Motor neuron (in vitro differentiated cells): ENCODE measurements at regions not wholly inside any gene's neighbourhood (a gene's known extent, or its start where the extent isn't known, plus 50 kb on each side); places are given as distances from the start of the nearest gene placed in this dataset.

ENCODE experiments used
- ATAC-seq, 8 experiments: fragments of 200-7000 bp; cut with Tn5 transposase; replicated peaks in 6 of 8; 2 replicates each; pipeline ENCODE4 v1.8.0; 2021; ENCODE audit warnings: mild to moderate bottlenecking in 8 of 8, moderate library complexity in 8 of 8
- H3K27ac ChIP-seq, 2 donors: fragments of 250-450 bp; sonication (Bioruptor Pico); 2 replicates each; pipeline ENCODE4 v1.9.0; 2021; ENCODE audit warnings: antibody characterized with exemption in 2 of 2, mild to moderate bottlenecking in 2 of 2, moderate library complexity in 1 of 2
- H3K4me1 ChIP-seq, 2 donors: fragments of 250-450 bp; sonication (Bioruptor Pico); replicated peaks in 1 of 2; 2 replicates each; pipeline ENCODE4 v1.6.1; 2021; ENCODE audit warnings: antibody characterized with exemption in 2 of 2, mild to moderate bottlenecking in 2 of 2, moderate library complexity in 1 of 2
- H3K4me3 ChIP-seq, 5 donors: fragments of 250-450 bp; sonication (Bioruptor Pico); 2 replicates each; pipeline ENCODE4 v1.9.0; 2021; ENCODE audit warnings: antibody characterized with exemption in 5 of 5, mild to moderate bottlenecking in 5 of 5, moderate library complexity in 4 of 5
- WGBS, 10 experiments: fragments of 450-650 bp; shearing (Covaris generic); methylation state at CpG; one replicate each; pipeline ENCODE4 v1.0.0; 2022; 5-methylcytosine and 5-hydroxymethylcytosine counted together
- in situ Hi-C, 9 experiments: fragments of 400-800 bp; cut with MboI; loops; one replicate each; pipeline ENCODE4 v1.15.0; 2021; ENCODE audit warnings: low sequenced_read_pairs in 9 of 9, low pct_unique_long_range_greater_than_20kb in 2 of 9; ENCODE audit not compliant: unreplicated experiment in 9 of 9

DNA sequence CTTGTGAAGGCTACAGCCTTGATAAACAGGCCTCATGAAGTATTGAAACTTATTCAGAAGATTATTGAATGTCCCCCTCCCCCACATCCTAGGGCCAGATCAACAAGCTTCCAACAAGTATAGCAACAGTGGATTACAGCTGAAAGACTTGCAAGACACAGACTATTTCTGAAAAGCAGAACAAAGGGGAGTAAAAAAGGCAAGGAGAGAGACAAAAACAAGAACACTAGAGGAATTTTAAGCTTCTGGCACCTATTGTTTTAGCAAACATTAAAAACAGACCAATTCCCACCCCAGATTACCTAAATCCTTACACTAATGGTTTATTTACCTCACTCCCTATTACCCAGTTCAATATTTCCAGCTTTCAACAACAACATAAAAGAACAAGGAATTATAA lies 446.3 kb upstream of the FSTL5 start:
- Histone ChIP-seq H3K4me3 (no peak overlapping the region), H3K27ac (no peak overlapping the region), H3K4me1 (no peaks in the 10 kb centered on the region)
- in situ Hi-C loops, result no loop called here
- no peak for ATAC-seq

DNA sequence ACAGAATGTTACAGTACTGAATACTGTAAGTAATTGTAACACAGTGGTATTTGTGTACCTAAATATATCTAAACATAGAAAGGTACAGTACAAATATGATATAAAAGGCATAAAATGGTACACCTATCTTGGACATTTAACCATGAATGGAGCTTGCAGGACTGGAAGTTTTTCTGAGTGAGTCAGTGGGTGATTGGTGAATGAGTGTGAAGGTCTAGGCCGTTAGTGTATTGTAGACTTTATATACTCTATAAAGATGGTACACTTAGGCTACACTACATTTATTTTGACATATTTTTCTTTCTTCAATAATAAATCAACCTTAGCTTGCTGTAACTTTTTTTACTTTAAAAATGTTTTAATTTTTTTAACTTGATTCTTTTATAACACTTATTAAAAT lies 422.5 kb upstream of the FSTL5 start:
- Histone ChIP-seq H3K4me1 (no peaks in the 10 kb centered on the region), H3K4me3 (no peak overlapping the region), H3K27ac (no peak overlapping the region)
- ATAC-seq, result no peak
- WGBS, 10 experiments, result 0 to 100% (median 77%) methylated on average over 1 of the region's 1 CpG
- in situ Hi-C loops, result no loop called here

- no peak for ATAC-seq
- Histone ChIP-seq H3K4me3 (no peak overlapping the region), H3K4me1 (no peaks in the 10 kb centered on the region), H3K27ac (no peak overlapping the region)
- in situ Hi-C loops, result no loop called here
- WGBS, 10 experiments, result 0 to 94% (median 61%) methylated on average over 2 to 3 of the region's 3 CpGs
These were observed 418.4 kb upstream of the FSTL5 start for GRCh38 chr4:162582180-162582579.

DNA sequence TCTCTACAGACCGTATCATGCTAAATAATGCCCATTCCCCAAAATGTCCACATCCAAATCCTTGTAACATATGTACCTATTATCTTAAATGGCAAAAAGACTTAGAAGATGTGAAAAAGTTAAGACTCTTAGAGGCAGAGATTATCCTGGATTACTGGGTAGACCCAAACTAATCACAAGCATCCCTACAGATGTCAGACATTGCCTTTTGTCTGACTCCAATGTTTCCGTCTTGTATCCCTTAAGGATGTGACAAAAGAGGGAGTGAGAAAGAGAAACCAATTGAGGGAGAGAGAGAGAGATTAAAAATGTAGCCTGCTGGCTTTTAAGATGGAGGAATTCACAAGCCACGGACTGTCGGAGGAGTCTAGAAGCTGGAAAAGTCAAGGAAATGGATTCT lies 401.9 kb upstream of the FSTL5 start:
- Histone ChIP-seq H3K4me3 (no peak overlapping the region), H3K4me1 (no peaks in the 10 kb centered on the region), H3K27ac (no peak overlapping the region)
- no peak for ATAC-seq
- in situ Hi-C loops, result no loop called here
- 0 to 65% (median 28%) methylated on average over 1 to 4 of the region's 4 CpGs for WGBS, 10 experiments

DNA sequence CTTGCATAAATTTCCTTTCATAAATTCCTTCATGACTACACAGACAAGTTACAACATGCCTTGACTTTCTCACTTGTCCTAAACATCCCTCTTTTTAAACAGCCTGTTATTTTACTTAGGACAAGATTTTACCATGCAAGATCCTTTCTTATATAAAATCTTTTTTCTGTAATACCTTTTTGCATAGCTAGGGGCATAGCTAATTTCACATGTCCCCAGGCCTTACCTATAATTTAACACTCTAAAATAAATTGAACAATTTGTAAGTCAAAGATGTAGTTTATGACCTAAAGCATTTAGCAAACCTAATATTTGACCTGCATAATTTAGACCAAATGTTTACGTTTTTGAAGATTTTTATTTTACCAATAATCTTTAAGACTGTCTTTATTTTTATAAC lies 396.3 kb upstream of the FSTL5 start:
- Histone ChIP-seq H3K4me1 (no peaks in the 10 kb centered on the region), H3K27ac (no peak overlapping the region), H3K4me3 (no peak overlapping the region)
- in situ Hi-C loops, result no loop called here
- WGBS, 10 experiments, result 0 to 100% (median 64%) methylated on average over 1 of the region's 1 CpG; no CpG with 5 or more reads in 2 of the 10 experiments
- no peak for ATAC-seq

- in situ Hi-C loops, result no loop called here
- Histone ChIP-seq H3K4me1 (no peaks in the 10 kb centered on the region), H3K4me3 (no peak overlapping the region), H3K27ac (no peak overlapping the region)
- 4 to 85% (median 63%) methylated on average over 1 to 4 of the region's 4 CpGs; no CpG with 5 or more reads in 1 of the 10 experiments for WGBS, 10 experiments
- ATAC-seq, result no peak
These were observed 393.8 kb upstream of the FSTL5 start for GRCh38 chr4:162557516-162558106.

DNA sequence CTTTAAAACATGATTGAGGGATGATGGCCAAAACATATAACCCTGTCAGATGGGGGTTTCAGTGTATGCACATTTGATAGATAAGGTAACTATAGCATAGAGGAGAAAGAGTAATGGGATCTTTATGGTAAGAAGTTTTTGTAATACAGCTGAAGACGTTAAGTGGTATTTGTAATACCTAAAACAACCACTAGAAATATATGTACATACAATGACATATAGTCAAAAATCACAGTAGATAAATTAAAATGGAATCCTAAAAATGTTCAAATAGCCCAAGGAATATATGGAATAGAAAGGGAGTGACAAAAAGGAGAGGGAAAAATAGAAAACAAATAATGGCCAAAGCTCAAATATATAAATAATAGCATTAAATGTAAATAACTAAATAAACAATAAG lies 371.3 kb upstream of the FSTL5 start:
- H3K4me1 ChIP-seq, result no peaks in the 10 kb centered on the region
- H3K4me3 ChIP-seq, result no peak overlapping the region
- in situ Hi-C loops, result no loop called here
- 31 to 94% (median 80%) methylated on average over 1 of the region's 1 CpG; no CpG with 5 or more reads in 1 of the 10 experiments for WGBS, 10 experiments
- no peak overlapping the region for H3K27ac ChIP-seq
- ATAC-seq, result no peak

DNA sequence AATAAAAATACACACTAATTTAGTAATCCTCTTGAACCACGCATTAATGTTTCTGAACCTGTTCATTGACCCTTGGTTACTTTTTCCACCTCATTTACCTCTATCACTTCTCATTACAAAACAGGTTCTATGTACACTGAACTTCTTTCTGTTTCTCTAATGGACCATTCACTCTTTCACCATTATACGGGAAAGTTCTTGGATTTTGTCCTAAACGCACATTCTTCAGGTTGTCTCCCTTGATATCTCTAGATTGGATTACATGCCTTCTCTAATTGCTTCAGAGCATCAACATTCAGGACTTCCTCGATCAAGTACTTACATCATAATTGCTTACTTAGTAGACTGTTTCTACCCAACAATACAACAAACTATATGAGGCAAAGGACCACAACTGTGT lies 359.4 kb upstream of the FSTL5 start:
- ATAC-seq, result no peak
- H3K4me1 ChIP-seq, result no peaks in the 10 kb centered on the region
- 16 to 81% (median 38%) methylated on average over 2 to 4 of the region's 4 CpGs for WGBS, 10 experiments
- in situ Hi-C loops, result loop anchor here in 4 of 9 experiments (25.0 kb wide), 4 partner anchors 514 to 989 kb away; partner anchors contain the start of genes NPY1R (in 1 of the 4) and NPY5R (in 1 of the 4)
- H3K4me3 ChIP-seq, result no peak overlapping the region
- no peak overlapping the region for H3K27ac ChIP-seq

DNA sequence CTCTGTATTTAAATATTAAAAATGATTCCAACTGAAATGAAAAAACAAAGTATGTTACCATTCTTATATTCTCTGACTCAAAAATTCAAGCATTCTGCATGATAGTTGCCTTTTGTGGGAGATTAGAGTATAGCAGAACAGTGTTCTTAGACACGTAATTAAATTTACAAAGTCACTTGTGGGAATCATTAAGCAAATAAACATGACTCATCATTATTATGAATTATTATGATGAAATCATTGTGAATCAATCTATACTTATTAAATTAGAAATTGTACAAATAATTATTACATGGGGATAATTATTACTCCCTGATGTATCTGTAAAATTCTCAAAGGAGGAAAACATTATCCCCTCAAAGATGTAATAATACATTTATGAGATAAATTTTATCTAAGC lies 358.9 kb upstream of the FSTL5 start:
- 0 to 92% (median 44%) methylated on average over 1 of the region's 1 CpG; no CpG with 5 or more reads in 2 of the 10 experiments for WGBS, 10 experiments
- Histone ChIP-seq H3K4me3 (no peak overlapping the region), H3K4me1 (no peaks in the 10 kb centered on the region), H3K27ac (no peak overlapping the region)
- in situ Hi-C loops, result loop anchor here in 4 of 9 experiments (25.0 kb wide), 4 partner anchors 515 to 990 kb away; partner anchors contain the start of genes NPY1R (in 1 of the 4) and NPY5R (in 1 of the 4)
- ATAC-seq, result no peak

GRCh38 chr4:162510937-162511336 lies 347.1 kb upstream of the FSTL5 start:
- no peak for ATAC-seq

GRCh38 chr4:162510115-162510514 lies 346.3 kb upstream of the FSTL5 start:
- Histone ChIP-seq H3K27ac (no peak overlapping the region), H3K4me1 (no peaks in the 10 kb centered on the region), H3K4me3 (no peak overlapping the region)
- 40 to 93% (median 80%) methylated on average over 1 to 4 of the region's 4 CpGs; no CpG with 5 or more reads in 2 of the 10 experiments for WGBS, 10 experiments
- in situ Hi-C loops, result loop anchor here in 4 of 9 experiments (25.0 kb wide), 4 partner anchors 527 to 1002 kb away; partner anchors contain the start of genes NPY1R (in 1 of the 4) and NPY5R (in 1 of the 4)
- no peak for ATAC-seq

More at GRCh38 chr4:162510937-162511336, 347.1 kb upstream of the FSTL5 start:
- H3K4me1 ChIP-seq, result no peaks in the 10 kb centered on the region
- H3K4me3 ChIP-seq, result no peak overlapping the region
- H3K27ac ChIP-seq, result no peak overlapping the region
- in situ Hi-C loops, result loop anchor here in 4 of 9 experiments (25.0 kb wide), 4 partner anchors 526 to 1001 kb away; partner anchors contain the start of genes NPY1R (in 1 of the 4) and NPY5R (in 1 of the 4)
- 6 to 100% (median 84%) methylated on average over 1 to 3 of the region's 3 CpGs for WGBS, 10 experiments

DNA sequence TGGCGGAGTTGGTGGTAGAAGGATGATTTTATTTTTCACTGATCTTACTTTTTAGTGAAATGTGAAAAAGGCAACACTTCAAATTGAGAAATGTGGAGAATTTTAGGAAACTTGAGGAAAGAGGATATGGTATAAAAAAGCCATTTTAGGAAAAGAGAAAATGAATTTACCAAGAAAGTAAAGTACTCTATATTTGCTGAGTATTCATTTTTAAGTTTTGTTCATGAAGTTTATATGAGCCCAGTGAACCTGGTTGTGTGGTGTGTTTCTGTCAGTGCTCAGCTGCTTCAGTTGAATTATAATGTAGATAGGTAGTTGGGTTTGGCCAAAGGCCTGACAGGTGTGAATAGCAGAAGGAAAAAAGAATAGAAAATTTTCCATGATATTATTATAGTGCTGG lies 345.5 kb upstream of the FSTL5 start:
- WGBS, 10 experiments, result 0 to 100% (median 82%) methylated on average over 1 of the region's 1 CpG; no CpG with 5 or more reads in 2 of the 10 experiments
- no peaks in the 10 kb centered on the region for H3K4me1 ChIP-seq
- in situ Hi-C loops, result loop anchor here in 4 of 9 experiments (25.0 kb wide), 4 partner anchors 528 to 1003 kb away; partner anchors contain the start of genes NPY1R (in 1 of the 4) and NPY5R (in 1 of the 4)
- no peak overlapping the region for H3K27ac ChIP-seq
- H3K4me3 ChIP-seq, result no peak overlapping the region
- no peak for ATAC-seq

- H3K27ac ChIP-seq, result no peak overlapping the region
- 0 to 100% (median 90%) methylated on average over 2 of the region's 2 CpGs; no CpG with 5 or more reads in 1 of the 10 experiments for WGBS, 10 experiments
- no peak for ATAC-seq
- no peaks in the 10 kb centered on the region for H3K4me1 ChIP-seq
- no peak overlapping the region for H3K4me3 ChIP-seq
- in situ Hi-C loops, result loop anchor here in 4 of 9 experiments (25.0 kb wide), 4 partner anchors 531 to 1006 kb away; partner anchors contain the start of genes NPY1R (in 1 of the 4) and NPY5R (in 1 of the 4)
These were observed 342.5 kb upstream of the FSTL5 start for GRCh38 chr4:162506253-162506652.
